ENCODE measurements at regions not wholly inside any gene's neighbourhood (a gene's known extent, or its start where the extent isn't known, plus 50 kb on each side); places are given as distances from the start of the nearest gene placed in this dataset.

DNA sequence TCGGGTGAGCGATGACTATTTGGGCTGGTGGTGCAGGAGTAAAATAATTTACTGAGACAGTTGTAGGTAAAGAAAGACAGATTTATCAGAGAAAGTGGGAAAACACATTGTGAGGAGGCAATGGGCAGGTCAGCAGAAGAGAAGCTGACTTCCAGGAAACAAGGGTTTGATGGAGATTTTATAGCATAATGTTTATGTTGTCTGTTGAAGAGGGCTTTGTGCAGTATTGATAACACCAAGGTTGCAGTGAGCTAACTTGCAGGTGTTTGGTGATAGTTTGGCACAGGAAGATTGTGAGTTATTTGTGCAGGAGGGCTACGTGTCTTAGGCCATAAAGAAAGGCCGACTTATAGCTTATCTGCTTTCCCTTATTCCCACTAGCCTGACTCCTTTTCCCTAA, 72.2 kb downstream of the DHRS2 start:
- TF ChIP-seq, protein P1, sequence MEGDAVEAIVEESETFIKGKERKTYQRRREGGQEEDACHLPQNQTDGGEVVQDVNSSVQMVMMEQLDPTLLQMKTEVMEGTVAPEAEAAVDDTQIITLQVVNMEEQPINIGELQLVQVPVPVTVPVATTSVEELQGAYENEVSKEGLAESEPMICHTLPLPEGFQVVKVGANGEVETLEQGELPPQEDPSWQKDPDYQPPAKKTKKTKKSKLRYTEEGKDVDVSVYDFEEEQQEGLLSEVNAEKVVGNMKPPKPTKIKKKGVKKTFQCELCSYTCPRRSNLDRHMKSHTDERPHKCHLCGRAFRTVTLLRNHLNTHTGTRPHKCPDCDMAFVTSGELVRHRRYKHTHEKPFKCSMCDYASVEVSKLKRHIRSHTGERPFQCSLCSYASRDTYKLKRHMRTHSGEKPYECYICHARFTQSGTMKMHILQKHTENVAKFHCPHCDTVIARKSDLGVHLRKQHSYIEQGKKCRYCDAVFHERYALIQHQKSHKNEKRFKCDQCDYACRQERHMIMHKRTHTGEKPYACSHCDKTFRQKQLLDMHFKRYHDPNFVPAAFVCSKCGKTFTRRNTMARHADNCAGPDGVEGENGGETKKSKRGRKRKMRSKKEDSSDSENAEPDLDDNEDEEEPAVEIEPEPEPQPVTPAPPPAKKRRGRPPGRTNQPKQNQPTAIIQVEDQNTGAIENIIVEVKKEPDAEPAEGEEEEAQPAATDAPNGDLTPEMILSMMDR (IDR thresholded peaks at IDR 0.05), result no peak

DNA sequence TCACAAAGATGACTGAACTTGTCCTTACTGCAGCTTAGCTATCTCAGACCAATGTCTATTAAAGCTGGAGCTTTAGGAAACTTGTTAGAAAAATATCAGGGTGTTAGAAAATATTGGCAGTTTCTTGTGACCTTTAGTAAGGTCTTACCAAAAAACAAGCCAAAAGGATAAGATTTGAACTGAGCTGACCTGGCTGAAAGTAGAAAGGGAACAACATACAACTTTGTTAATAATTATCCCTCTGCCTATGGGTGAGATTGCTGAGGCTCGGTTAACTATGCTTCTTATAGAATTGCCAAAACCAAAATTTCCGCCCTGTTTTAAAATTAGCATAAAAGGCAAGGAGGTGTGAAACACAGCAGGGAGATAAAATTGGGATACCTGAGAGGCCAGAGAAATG, 73.8 kb downstream of the DHRS2 start:
- TF ChIP-seq, protein P1 (IDR thresholded peaks at IDR 0.05), result no peak

DNA sequence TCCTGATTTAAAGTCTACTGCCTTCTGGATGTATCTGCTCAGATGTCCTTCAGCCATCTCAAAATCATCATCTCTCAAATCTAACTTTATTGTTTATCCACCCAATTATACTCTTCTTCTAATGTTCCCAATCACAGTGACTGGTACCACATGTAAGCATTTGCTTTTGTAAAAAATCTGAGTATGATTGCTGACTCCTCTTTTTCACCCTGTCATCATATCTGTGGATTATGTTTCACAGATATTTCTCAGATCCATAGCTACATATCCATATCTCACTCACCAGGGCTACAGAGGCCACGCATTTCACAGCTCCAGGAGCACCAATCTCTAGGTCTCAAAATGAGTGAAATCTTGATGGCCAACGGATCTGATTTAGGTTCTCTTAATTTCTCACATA, 76.1 kb downstream of the DHRS2 start:
- TF ChIP-seq, protein P1 (IDR thresholded peaks at IDR 0.05), result no peak

DNA sequence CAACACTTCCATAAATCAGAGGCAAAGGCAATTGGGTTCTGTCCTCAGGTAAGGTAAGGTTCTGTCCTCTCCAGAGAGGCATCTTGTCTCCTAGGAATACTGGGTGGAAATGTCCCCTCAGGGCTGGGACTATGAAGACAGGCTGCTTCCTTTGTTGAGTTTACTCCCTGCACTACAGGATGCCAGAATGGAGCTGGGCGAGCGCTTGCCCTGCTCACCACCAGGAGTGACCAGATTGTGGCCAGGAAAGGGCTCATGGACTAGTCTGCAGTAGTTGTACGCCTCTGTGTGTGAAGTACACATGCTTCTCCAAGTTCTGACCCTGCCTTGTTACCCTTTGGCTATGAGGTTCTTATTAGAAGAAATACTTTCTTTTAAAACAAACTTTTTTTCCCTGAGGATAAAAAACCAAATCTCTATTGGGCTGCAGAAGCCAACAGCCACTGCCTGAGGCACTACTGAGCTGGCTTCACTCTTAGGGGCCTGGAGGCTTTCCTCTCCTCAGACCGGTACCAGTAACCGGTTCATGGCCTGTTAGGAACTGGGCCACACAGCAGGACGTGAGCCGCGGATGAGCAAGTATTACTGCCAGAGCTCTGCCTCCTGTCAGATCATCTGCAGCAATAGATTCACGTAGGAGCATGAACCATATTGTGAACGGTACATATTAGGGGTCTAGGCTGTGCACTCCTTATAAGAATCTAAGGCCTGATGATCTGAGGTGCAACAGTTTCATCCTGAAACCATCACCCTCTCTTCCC, 83.2 kb downstream of the DHRS2 start:
- TF ChIP-seq, protein P1 (IDR thresholded peaks at IDR 0.05), result no peak

DNA sequence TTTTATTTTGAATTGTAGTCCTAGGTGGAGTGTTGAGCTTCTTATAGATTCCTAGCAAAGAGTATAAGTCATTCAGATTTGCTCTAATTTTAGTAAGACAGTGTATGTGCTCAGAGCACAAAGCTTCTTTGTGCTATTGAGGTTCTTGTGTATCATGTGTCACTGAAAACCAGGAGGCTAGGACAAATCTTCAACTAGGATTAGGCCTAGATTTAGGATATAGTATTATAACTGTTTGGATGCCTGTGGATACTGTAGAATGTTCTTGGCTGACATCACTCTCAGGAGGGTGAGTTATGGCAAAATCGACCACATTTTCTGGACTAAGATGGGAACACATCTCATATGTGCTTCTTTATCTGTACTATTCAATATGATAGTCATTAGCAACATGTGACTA, 86.5 kb downstream of the DHRS2 start:
- TF ChIP-seq, protein P1 (IDR thresholded peaks at IDR 0.05), result no peak

DNA sequence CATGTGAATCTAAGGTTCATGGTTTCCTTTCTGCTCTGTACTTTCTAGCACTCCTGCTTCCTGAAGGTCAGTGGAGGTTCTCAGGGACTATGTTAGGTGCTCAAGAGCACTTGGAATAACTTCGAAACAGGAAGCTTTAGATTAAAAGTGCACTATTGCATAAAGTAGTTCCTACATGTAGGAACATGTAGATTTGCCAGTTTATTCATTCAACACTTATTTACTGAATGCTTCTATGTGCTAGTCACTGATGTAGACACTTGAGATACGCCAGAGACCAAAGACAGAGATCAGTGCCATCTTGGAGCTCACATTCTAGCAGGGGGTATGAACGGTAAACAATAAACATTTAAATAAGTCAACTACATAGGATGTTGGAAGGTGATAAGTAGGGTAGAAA, 87.7 kb downstream of the DHRS2 start:
- TF ChIP-seq, protein P1 (IDR thresholded peaks at IDR 0.05), result no peak

DNA sequence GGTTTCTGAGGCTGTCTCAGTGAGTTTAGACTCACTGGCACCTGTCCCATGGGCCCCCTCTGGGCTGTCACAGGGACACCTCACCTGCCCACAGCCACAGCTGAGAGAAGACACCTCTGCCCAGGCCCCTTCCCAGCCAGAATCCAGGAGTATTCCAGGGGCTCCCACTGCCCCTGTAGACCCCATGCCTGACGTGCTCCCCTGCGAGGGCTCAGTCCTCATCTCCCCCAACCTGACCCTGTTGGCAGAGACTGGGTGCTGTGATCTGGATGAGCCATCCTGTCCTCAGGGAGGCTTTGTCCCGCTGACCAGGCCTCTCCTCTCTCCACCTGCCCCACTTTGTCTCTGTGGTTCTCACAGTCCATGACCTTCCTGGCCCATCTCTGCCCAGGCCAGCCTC, 89.4 kb downstream of the DHRS2 start:
- TF ChIP-seq, protein P1 (IDR thresholded peaks at IDR 0.05), result no peak
